HT1080 (cell line): ENCODE measurements at regions not wholly inside any gene's neighbourhood (a gene's known extent, or its start where the extent isn't known, plus 50 kb on each side); places are given as distances from the start of the nearest gene placed in this dataset.

Experiments used
- DNase-seq: peaks from one replicate; pipeline ENCODE4 v3.0.0-alpha.2; 2015; ENCODE audit warnings: low read depth

GRCh38 chr5:110346893-110347358 lies 379.5 kb downstream of the TMEM232 start:
- DNase-seq = no peak

DNA sequence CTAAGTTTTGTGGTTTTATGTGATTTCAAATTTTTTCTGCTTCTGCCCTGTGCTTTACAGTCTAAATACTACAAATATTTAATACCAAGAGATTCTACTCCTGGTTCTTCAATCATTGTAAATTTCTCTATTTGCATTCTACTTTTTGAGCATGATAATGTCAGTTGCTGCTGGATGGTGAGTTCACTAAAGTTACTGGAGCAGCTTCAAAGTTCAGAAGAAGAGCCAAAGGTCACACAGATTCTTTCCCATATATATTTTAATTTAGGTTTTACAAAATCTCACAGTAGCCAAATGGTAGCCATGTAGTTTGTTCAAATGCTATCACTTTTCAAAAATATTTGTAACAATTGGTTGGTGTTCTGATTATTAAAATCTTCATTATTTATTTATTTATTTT lies 378.7 kb downstream of the TMEM232 start:
- no peak for DNase-seq

GRCh38 chr5:110351430-110351829 lies 375.0 kb downstream of the TMEM232 start:
- no peak for DNase-seq

- no peak for DNase-seq
These were observed 372.2 kb downstream of the TMEM232 start for GRCh38 chr5:110354311-110354710.

GRCh38 chr5:110354915-110355644 lies 371.4 kb downstream of the TMEM232 start:
- no peak for DNase-seq

GRCh38 chr5:110356677-110357076 lies 369.8 kb downstream of the TMEM232 start:
- peak; percentile 17 for DNase-seq

DNA sequence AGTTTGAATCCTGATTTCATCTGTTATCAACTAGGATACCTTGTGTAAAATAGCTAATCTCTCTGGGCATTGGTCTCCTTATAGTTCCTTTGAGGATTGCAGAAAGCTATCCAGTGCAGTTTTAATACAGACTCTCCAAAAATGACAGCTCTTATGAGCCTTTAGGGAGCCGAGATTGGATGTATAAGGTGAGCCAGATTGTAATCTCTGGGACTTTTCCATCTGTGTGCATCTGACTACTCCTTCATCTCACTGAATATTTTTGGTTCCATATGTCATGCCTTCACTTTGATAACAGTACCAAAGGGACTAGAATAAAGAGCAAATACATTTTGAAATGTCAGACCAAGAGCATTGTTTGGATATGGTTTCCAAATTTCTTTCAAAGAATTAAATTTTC lies 367.2 kb downstream of the TMEM232 start:
- DNase-seq = no peak

GRCh38 chr5:110361471-110361870 lies 365.0 kb downstream of the TMEM232 start:
- peak; percentile 10 for DNase-seq

GRCh38 chr5:110362261-110362660 lies 364.2 kb downstream of the TMEM232 start:
- no peak for DNase-seq

- no peak for DNase-seq
These were observed 359.8 kb downstream of the TMEM232 start for GRCh38 chr5:110366716-110367115.
